ENCODE measurements at regions not wholly inside any gene's neighbourhood (a gene's known extent, or its start where the extent isn't known, plus 50 kb on each side); places are given as distances from the start of the nearest gene placed in this dataset.

DNA sequence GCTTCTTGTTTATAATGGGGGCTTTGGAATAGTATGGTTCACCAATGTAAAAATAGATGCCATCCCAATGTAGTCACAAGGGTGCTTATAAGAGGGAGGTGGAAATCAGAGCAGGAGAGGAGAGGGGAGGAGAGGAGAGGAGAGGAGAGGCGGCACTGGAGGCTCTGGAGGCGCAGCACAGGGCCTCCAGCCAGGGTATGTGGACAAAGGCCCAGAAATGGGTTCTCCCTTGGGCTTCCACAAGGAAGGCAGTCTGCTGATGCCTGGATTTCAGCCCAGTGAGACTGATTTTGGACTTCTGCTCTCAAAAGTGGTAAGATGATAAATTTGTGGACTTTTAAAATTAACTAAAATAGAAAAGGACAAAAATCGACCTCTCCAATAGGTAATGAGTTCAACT, 116.8 kb downstream of the RNASET2 start:
- Histone ChIP-seq H3K4me3 (no peak overlapping the region), H3K9me3 (no peaks in the 10 kb centered on the region), H3K27ac (no peak overlapping the region), H3K27me3 (no peaks in the 10 kb centered on the region), H3K4me1 (peaks cover 0 to 12% (median 9%) of the 10 kb centered on the region in 4 donors), H3K36me3 (no peaks in the 10 kb centered on the region)
- TF ChIP-seq, protein P1, sequence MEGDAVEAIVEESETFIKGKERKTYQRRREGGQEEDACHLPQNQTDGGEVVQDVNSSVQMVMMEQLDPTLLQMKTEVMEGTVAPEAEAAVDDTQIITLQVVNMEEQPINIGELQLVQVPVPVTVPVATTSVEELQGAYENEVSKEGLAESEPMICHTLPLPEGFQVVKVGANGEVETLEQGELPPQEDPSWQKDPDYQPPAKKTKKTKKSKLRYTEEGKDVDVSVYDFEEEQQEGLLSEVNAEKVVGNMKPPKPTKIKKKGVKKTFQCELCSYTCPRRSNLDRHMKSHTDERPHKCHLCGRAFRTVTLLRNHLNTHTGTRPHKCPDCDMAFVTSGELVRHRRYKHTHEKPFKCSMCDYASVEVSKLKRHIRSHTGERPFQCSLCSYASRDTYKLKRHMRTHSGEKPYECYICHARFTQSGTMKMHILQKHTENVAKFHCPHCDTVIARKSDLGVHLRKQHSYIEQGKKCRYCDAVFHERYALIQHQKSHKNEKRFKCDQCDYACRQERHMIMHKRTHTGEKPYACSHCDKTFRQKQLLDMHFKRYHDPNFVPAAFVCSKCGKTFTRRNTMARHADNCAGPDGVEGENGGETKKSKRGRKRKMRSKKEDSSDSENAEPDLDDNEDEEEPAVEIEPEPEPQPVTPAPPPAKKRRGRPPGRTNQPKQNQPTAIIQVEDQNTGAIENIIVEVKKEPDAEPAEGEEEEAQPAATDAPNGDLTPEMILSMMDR (IDR thresholded peaks at IDR 0.05) = no peak
- TF ChIP-seq POLR2A (IDR thresholded peaks at IDR 0.05) = no peak
- TF ChIP-seq EP300 (IDR thresholded peaks at IDR 0.05) = no peak
- no peak for TF ChIP-seq POLR2AphosphoS5 (IDR thresholded peaks at IDR 0.05)
- intact Hi-C loops (cut with DNase I) = no loop called here
- 71 to 79% methylated on average over 3 of the region's 3 CpGs for WGBS, 2 donors
- DNase-seq = no peak

DNA sequence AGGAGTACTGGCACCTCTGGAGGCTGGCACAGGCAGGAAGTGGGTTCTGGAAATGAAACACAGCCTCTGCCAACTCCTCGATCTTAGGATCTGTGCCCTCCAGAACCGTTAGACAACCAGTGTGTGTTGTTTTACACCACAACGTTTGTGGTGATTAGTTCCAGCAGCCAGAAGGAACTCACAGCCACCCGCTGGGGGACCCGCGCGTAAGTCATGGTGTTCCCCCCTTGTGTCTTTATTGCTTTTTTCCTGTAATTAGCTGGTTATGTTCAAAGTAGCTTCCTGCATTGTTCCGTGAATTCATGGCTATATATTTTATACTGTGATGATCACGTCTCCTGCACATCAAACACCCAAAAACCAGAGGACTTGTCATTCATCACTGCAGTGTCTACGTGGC, 117.4 kb downstream of the RNASET2 start:
- no peak overlapping the region for H3K4me3 ChIP-seq
- TF ChIP-seq EP300 (IDR thresholded peaks at IDR 0.05) = no peak
- TF ChIP-seq, protein P1 (IDR thresholded peaks at IDR 0.05) = no peak
- TF ChIP-seq POLR2AphosphoS5 (IDR thresholded peaks at IDR 0.05) = no peak
- no peaks in the 10 kb centered on the region for H3K27me3 ChIP-seq
- intact Hi-C loops (cut with DNase I) = no loop called here
- H3K4me1 ChIP-seq = peaks cover 0 to 12% (median 9%) of the 10 kb centered on the region in 4 donors
- no peak overlapping the region for H3K27ac ChIP-seq
- H3K9me3 ChIP-seq = no peaks in the 10 kb centered on the region
- WGBS, 2 donors = 81 to 82% methylated on average over 10 of the region's 10 CpGs
- H3K36me3 ChIP-seq = no peaks in the 10 kb centered on the region
- DNase-seq = no peak

DNA sequence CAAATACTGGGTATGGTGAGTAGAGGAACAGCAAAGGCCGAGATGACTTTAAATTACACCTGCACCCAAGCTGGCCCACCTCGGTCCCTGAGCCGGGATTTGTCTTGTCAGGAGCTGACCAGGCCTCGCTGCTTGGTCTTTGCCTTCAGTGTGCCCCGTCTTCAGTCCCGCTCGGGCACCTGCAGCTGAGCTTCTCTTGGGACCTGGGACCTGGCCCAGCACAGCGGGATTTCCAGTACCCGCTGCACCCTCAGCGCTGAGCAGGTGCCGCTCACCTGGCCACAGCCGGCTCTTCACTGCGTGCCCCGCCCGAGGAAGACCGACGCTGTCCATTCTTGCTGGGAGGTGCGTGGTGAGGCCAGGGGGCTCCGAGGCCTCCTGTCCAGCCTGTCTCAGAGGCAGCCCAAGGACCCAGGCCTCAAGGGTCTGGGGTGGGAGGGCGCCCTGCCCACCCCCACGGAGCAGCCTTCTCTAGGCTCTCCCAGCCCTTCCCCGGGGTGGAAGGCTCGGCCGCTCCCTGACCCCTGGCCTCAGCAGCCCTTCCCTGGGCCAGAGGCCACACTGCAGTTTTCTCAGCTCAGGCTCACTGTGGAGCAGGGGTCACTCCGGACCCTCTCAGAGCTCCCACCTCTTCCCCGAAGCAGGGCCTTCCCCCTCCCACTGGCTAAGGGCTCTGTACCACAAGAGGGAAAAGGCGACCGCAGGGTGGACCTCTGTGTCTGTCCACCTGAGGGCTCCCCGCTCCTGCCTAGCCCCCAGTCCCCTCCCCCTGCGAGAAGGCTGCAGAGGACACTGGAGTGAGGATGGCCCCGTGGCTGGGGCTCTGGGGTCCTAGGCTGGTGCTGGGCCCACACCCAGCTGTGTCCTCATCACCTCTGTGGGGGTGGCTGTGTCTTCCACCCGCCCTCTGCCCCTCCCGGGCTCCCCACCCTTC, 119.3 kb downstream of the RNASET2 start:
- H3K27ac ChIP-seq = peak overlapping the region in 1 of 4 donors; percentile 40
- H3K36me3 ChIP-seq = no peaks in the 10 kb centered on the region
- peaks cover 0 to 12% (median 9%) of the 10 kb centered on the region in 4 donors for H3K4me1 ChIP-seq
- no peak for DNase-seq
- H3K4me3 ChIP-seq = no peak overlapping the region
- no peaks in the 10 kb centered on the region for H3K27me3 ChIP-seq
- 87 to 88% methylated on average over 33 of the region's 33 CpGs for WGBS, 2 donors
- TF ChIP-seq POLR2AphosphoS5 (IDR thresholded peaks at IDR 0.05) = no peak
- TF ChIP-seq EP300 (IDR thresholded peaks at IDR 0.05) = no peak
- TF ChIP-seq, protein P1 (IDR thresholded peaks at IDR 0.05) = no peak
- TF ChIP-seq POLR2A (IDR thresholded peaks at IDR 0.05) = no peak
- intact Hi-C loops (cut with DNase I) = no loop called here
- no peaks in the 10 kb centered on the region for H3K9me3 ChIP-seq

DNA sequence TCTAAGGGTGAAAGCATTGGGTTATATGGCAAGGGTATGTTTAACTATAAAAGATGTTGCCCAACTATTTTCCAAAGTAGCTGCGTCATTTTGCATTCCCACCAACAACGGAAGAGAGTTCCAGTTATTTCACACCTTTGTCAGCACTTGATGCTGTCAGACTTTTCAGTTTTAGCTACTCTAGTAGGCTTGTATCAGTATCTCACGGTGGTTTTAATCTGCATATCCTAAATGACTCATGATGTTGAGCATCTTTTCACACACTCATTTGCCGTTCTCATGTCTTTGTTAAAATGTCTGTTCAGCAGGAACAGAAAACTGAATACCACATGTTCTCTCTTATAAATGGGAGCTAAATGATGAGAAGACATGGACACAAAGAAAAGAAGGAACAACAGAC, 122.3 kb downstream of the RNASET2 start:
- H3K36me3 ChIP-seq = no peaks in the 10 kb centered on the region
- DNase-seq = no peak
- no peak overlapping the region for H3K27ac ChIP-seq
- intact Hi-C loops (cut with DNase I) = no loop called here
- WGBS, 2 donors = 79 to 87% methylated on average over 4 of the region's 4 CpGs
- H3K4me1 ChIP-seq = peaks cover 0 to 12% (median 9%) of the 10 kb centered on the region in 4 donors
- no peak overlapping the region for H3K4me3 ChIP-seq
- H3K27me3 ChIP-seq = no peaks in the 10 kb centered on the region
- H3K9me3 ChIP-seq = no peaks in the 10 kb centered on the region
- TF ChIP-seq POLR2A (IDR thresholded peaks at IDR 0.05) = no peak

DNA sequence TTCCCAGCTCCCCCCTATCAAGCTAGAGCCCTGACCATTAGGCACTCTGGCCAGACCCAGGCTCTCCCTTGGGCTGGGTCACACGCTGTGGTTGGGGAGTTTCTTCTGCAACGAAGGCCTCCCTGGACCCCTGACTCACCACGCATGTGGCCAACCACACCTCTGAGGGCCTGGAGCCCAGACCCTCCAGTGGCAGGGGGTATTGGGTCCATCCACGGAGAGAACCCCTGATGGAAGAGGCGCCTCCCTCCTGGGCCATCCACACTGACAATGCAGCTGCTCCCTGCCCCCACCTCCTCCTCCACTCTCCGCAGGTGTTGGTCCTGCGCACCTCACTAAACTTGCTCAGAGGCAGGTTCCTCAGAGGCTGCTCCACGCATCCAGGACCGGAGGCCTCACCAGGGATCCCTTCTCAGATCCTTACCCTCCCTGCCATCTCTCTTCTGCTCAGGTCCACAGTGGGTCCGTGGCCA, 125.4 kb downstream of the RNASET2 start:
- Histone ChIP-seq H3K27me3 (no peaks in the 10 kb centered on the region), H3K27ac (no peak overlapping the region), H3K9me3 (no peaks in the 10 kb centered on the region), H3K36me3 (no peaks in the 10 kb centered on the region), H3K4me1 (peaks cover 0 to 8% (median 3%) of the 10 kb centered on the region in 4 donors), H3K4me3 (no peak overlapping the region)
- WGBS, 2 donors = 92 to 94% methylated on average over 10 of the region's 10 CpGs
- TF ChIP-seq POLR2AphosphoS5 (IDR thresholded peaks at IDR 0.05) (no peak), POLR2A (IDR thresholded peaks at IDR 0.05) (no peak), EP300 (IDR thresholded peaks at IDR 0.05) (no peak)
- TF ChIP-seq, protein P1 (IDR thresholded peaks at IDR 0.05) = no peak
- DNase-seq = no peak
- intact Hi-C loops (cut with DNase I) = no loop called here
